Ishikawa (cell line): ENCODE measurements at regions not wholly inside any gene's neighbourhood (a gene's known extent, or its start where the extent isn't known, plus 50 kb on each side); places are given as distances from the start of the nearest gene placed in this dataset.

Experiments used
- CEBPB ChIP-seq: IDR thresholded peaks from 2 replicates; pipeline ENCODE4 v1.6.1; 2012
- CREB1 ChIP-seq: IDR thresholded peaks from 2 replicates; pipeline ENCODE4 v1.6.1; 2012; ENCODE audit warnings: low read depth
- EGR1 ChIP-seq: IDR thresholded peaks from 2 replicates; pipeline ENCODE4 v1.6.1; 2012
- EP300 ChIP-seq: IDR thresholded peaks from 2 replicates; pipeline ENCODE4 v1.6.1; 2012; ENCODE audit warnings: borderline replicate concordance
- FOXM1 ChIP-seq: IDR thresholded peaks from 2 replicates; pipeline ENCODE4 v1.6.1; 2012; ENCODE audit warnings: low read depth, borderline replicate concordance
- RAD21 ChIP-seq: IDR thresholded peaks from 2 replicates; pipeline ENCODE4 v1.6.1; 2012; ENCODE audit warnings: low read depth
- TAF1 ChIP-seq: IDR thresholded peaks from 2 replicates; pipeline ENCODE4 v1.6.1; 2012; ENCODE audit warnings: low read depth, mild to moderate bottlenecking
- YY1 ChIP-seq: IDR thresholded peaks from 2 replicates; pipeline ENCODE4 v1.6.1; 2012; ENCODE audit warnings: low read depth
- TF ChIP-seq, protein P1 (sequence below): IDR thresholded peaks from 2 replicates; pipeline ENCODE4 v1.6.1; 2012; ENCODE audit warnings: low read depth, mild to moderate bottlenecking

DNA sequence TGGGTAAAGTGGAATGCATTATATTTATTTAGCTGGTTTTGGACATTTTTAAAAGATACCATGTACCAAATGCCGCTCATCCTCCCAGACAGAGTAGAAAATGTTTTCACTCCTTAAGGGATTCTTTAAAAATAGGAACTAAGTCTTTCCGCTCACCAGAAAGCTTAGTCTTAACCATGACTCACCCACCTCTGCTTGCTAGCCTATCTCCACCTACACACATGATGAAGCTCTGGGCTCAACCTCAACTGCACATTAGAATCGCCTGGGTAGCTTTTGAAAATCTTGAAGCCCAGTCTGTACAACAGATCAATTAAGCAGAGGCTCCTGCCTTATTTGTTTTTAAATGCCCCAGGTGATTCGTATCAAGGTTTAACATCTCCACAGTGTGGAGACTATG lies 260.5 kb downstream of the NEDD1 start:
- no peak for TF ChIP-seq CEBPB
- no peak for TF ChIP-seq EGR1
- TF ChIP-seq, protein P1, sequence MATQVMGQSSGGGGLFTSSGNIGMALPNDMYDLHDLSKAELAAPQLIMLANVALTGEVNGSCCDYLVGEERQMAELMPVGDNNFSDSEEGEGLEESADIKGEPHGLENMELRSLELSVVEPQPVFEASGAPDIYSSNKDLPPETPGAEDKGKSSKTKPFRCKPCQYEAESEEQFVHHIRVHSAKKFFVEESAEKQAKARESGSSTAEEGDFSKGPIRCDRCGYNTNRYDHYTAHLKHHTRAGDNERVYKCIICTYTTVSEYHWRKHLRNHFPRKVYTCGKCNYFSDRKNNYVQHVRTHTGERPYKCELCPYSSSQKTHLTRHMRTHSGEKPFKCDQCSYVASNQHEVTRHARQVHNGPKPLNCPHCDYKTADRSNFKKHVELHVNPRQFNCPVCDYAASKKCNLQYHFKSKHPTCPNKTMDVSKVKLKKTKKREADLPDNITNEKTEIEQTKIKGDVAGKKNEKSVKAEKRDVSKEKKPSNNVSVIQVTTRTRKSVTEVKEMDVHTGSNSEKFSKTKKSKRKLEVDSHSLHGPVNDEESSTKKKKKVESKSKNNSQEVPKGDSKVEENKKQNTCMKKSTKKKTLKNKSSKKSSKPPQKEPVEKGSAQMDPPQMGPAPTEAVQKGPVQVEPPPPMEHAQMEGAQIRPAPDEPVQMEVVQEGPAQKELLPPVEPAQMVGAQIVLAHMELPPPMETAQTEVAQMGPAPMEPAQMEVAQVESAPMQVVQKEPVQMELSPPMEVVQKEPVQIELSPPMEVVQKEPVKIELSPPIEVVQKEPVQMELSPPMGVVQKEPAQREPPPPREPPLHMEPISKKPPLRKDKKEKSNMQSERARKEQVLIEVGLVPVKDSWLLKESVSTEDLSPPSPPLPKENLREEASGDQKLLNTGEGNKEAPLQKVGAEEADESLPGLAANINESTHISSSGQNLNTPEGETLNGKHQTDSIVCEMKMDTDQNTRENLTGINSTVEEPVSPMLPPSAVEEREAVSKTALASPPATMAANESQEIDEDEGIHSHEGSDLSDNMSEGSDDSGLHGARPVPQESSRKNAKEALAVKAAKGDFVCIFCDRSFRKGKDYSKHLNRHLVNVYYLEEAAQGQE: no peak
- TF ChIP-seq FOXM1: no peak
- TF ChIP-seq CREB1: no peak
- TF ChIP-seq RAD21: no peak
- TF ChIP-seq TAF1: no peak
- no peak for TF ChIP-seq YY1
- no peak for TF ChIP-seq EP300
